ENCODE measurements at regions not wholly inside any gene's neighbourhood (a gene's known extent, or its start where the extent isn't known, plus 50 kb on each side); places are given as distances from the start of the nearest gene placed in this dataset.
"Not testable (repeated sequence)": the region's sequence is repeated elsewhere in the genome, so short reads cannot be mapped to it uniquely, and the experiment has no call there.

GRCh38 chr9:102941868-102942267, 53.3 kb upstream of the CYLC2 start:
- no peaks in the 10 kb centered on the region for H3K27me3 Mint-ChIP-seq
- H3K9me3 Mint-ChIP-seq: peaks cover 9% of the 10 kb centered on the region
- H3K36me3 Mint-ChIP-seq (ENCODE audit: low read depth): no peaks in the 10 kb centered on the region
- H3K4me1 Mint-ChIP-seq (ENCODE audit: low read depth): no peaks in the 10 kb centered on the region
- no peak overlapping the region for H3K27ac Mint-ChIP-seq
- no peak overlapping the region for H3K4me3 Mint-ChIP-seq

- Mint-ChIP-seq H3K36me3 (ENCODE audit: low read depth) (no peaks in the 10 kb centered on the region), H3K27ac (no peak overlapping the region), H3K4me1 (ENCODE audit: low read depth) (no peaks in the 10 kb centered on the region), H3K27me3 (no peaks in the 10 kb centered on the region), H3K4me3 (no peak overlapping the region), H3K9me3 (no peaks in the 10 kb centered on the region)
Measured at GRCh38 chr9:102922526-102922925, 72.6 kb upstream of the CYLC2 start.

- no peaks in the 10 kb centered on the region for H3K9me3 Mint-ChIP-seq
- H3K4me3 Mint-ChIP-seq: no peak overlapping the region
- no peaks in the 10 kb centered on the region for H3K4me1 Mint-ChIP-seq (ENCODE audit: low read depth)
- H3K27ac Mint-ChIP-seq: no peak overlapping the region
- H3K27me3 Mint-ChIP-seq: no peaks in the 10 kb centered on the region
- H3K36me3 Mint-ChIP-seq (ENCODE audit: low read depth): no peaks in the 10 kb centered on the region
Measured at GRCh38 chr9:102911185-102911584, 83.9 kb upstream of the CYLC2 start.

GRCh38 chr9:102905795-102906194, 89.3 kb upstream of the CYLC2 start:
- not testable (repeated sequence) for H3K36me3 Mint-ChIP-seq (ENCODE audit: low read depth); H3K27ac Mint-ChIP-seq; H3K27me3 Mint-ChIP-seq; H3K4me1 Mint-ChIP-seq (ENCODE audit: low read depth); H3K4me3 Mint-ChIP-seq
- peaks cover 13% of the 10 kb centered on the region for H3K9me3 Mint-ChIP-seq

- H3K4me1 Mint-ChIP-seq (ENCODE audit: low read depth): no peaks in the 10 kb centered on the region
- H3K36me3 Mint-ChIP-seq (ENCODE audit: low read depth): no peaks in the 10 kb centered on the region
- no peaks in the 10 kb centered on the region for H3K27me3 Mint-ChIP-seq
- peaks cover 10% of the 10 kb centered on the region for H3K9me3 Mint-ChIP-seq
- no peak overlapping the region for H3K27ac Mint-ChIP-seq
- H3K4me3 Mint-ChIP-seq: no peak overlapping the region
Measured at GRCh38 chr9:102892025-102892424, 103.1 kb upstream of the CYLC2 start.

GRCh38 chr9:102888747-102889146, 106.4 kb upstream of the CYLC2 start:
- H3K27ac Mint-ChIP-seq; H3K4me1 Mint-ChIP-seq (ENCODE audit: low read depth); H3K36me3 Mint-ChIP-seq (ENCODE audit: low read depth); H3K4me3 Mint-ChIP-seq; H3K27me3 Mint-ChIP-seq: not testable (repeated sequence)
- H3K9me3 Mint-ChIP-seq: peaks cover 10% of the 10 kb centered on the region

GRCh38 chr9:102875687-102876086, 119.4 kb upstream of the CYLC2 start:
- Mint-ChIP-seq H3K9me3 (peaks cover 11% of the 10 kb centered on the region), H3K4me1 (ENCODE audit: low read depth) (no peaks in the 10 kb centered on the region), H3K27ac (no peak overlapping the region), H3K36me3 (ENCODE audit: low read depth) (no peaks in the 10 kb centered on the region), H3K27me3 (no peaks in the 10 kb centered on the region), H3K4me3 (no peak overlapping the region)

- Mint-ChIP-seq H3K4me1 (ENCODE audit: low read depth) (no peaks in the 10 kb centered on the region), H3K9me3 (peaks cover 4% of the 10 kb centered on the region), H3K27me3 (no peaks in the 10 kb centered on the region), H3K36me3 (ENCODE audit: low read depth) (no peaks in the 10 kb centered on the region), H3K27ac (no peak overlapping the region), H3K4me3 (no peak overlapping the region)
Measured at GRCh38 chr9:102867488-102867887, 127.6 kb upstream of the CYLC2 start.

- Mint-ChIP-seq H3K36me3 (ENCODE audit: low read depth) (no peaks in the 10 kb centered on the region), H3K9me3 (peaks cover 7% of the 10 kb centered on the region), H3K27ac (no peak overlapping the region), H3K27me3 (no peaks in the 10 kb centered on the region), H3K4me1 (ENCODE audit: low read depth) (no peaks in the 10 kb centered on the region), H3K4me3 (no peak overlapping the region)
Measured at GRCh38 chr9:102862478-102862877, 132.7 kb upstream of the CYLC2 start.

DNA sequence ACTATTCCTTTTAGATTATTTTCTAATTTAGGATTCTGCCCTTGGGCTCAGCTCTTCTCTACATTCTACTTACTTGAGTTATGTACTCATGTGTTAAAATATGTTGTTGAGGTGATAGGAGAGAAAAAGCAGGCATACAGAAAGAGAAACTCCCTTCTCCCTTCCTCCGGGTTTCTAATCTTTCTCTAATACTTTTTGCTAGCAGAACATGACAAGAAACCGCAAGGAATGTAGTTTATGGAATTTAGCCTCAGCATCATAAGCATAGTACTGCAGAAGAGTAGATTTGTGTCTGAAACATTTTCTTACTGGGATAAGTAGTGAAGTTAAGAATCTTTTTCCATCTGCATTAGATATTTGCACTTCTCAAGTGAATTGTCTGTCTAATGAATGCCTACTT, 139.5 kb upstream of the CYLC2 start:
- Mint-ChIP-seq H3K36me3 (ENCODE audit: low read depth) (no peaks in the 10 kb centered on the region), H3K9me3 (peaks cover 3% of the 10 kb centered on the region), H3K4me3 (no peak overlapping the region), H3K4me1 (ENCODE audit: low read depth) (no peaks in the 10 kb centered on the region), H3K27me3 (no peaks in the 10 kb centered on the region), H3K27ac (no peak overlapping the region)

GRCh38 chr9:102845827-102846371, 149.2 kb upstream of the CYLC2 start:
- H3K27me3 Mint-ChIP-seq: no peaks in the 10 kb centered on the region
- no peak overlapping the region for H3K27ac Mint-ChIP-seq
- H3K9me3 Mint-ChIP-seq: peaks cover 11% of the 10 kb centered on the region

DNA sequence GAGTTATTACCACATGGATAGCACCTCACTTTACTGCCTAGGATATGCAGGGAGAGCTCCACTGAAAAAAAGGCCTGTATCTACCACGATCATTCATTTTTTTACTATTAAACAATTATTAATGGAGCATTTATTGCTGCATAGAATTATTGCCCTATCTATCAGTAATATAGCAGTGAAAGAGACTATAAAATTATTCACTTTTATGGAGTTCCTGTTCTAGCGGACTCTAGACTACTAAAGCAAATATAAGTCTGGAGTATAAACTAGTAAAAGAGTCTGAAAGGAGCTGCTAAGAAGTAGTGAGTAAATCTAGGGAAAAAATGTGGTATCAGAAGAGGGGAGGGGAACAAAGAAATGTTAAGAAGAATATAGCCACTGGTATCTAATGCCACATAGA, 150.4 kb upstream of the CYLC2 start:
- no peak overlapping the region for H3K27ac Mint-ChIP-seq
- no peak overlapping the region for H3K4me3 Mint-ChIP-seq
- H3K27me3 Mint-ChIP-seq: no peaks in the 10 kb centered on the region
- peaks cover 11% of the 10 kb centered on the region for H3K9me3 Mint-ChIP-seq
- no peaks in the 10 kb centered on the region for H3K4me1 Mint-ChIP-seq (ENCODE audit: low read depth)
- H3K36me3 Mint-ChIP-seq (ENCODE audit: low read depth): no peaks in the 10 kb centered on the region

More at GRCh38 chr9:102845827-102846371, 149.2 kb upstream of the CYLC2 start:
- Mint-ChIP-seq H3K4me3 (no peak overlapping the region), H3K36me3 (ENCODE audit: low read depth) (no peaks in the 10 kb centered on the region), H3K4me1 (ENCODE audit: low read depth) (no peaks in the 10 kb centered on the region)

- Mint-ChIP-seq H3K4me1 (ENCODE audit: low read depth) (no peaks in the 10 kb centered on the region), H3K4me3 (no peak overlapping the region), H3K36me3 (ENCODE audit: low read depth) (no peaks in the 10 kb centered on the region), H3K27ac (no peak overlapping the region), H3K9me3 (peaks cover 11% of the 10 kb centered on the region), H3K27me3 (no peaks in the 10 kb centered on the region)
Measured at GRCh38 chr9:102842423-102842822, 152.7 kb upstream of the CYLC2 start.

DNA sequence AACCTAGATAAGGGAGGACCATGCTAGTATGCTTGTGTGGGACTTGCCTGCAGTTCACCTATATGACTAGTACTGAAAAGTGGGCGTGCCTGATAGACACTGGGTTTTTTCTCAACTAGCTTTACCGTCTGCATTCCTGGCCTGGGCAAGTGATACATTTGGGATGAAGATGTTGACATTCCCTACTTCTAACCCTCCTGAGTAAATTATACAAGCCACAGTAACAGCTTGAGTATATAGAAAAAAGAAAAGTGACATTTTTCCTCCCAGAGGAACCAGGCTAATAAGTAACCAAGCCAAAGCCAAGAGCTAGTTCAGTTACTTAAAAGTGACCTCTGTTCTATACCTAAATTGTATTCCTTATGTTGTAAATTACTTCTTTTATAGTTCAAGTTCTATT, 153.8 kb upstream of the CYLC2 start:
- no peaks in the 10 kb centered on the region for H3K27me3 Mint-ChIP-seq
- H3K27ac Mint-ChIP-seq: no peak overlapping the region
- peaks cover 4% of the 10 kb centered on the region for H3K9me3 Mint-ChIP-seq
- no peak overlapping the region for H3K4me3 Mint-ChIP-seq
- H3K36me3 Mint-ChIP-seq (ENCODE audit: low read depth): no peaks in the 10 kb centered on the region
- no peaks in the 10 kb centered on the region for H3K4me1 Mint-ChIP-seq (ENCODE audit: low read depth)

DNA sequence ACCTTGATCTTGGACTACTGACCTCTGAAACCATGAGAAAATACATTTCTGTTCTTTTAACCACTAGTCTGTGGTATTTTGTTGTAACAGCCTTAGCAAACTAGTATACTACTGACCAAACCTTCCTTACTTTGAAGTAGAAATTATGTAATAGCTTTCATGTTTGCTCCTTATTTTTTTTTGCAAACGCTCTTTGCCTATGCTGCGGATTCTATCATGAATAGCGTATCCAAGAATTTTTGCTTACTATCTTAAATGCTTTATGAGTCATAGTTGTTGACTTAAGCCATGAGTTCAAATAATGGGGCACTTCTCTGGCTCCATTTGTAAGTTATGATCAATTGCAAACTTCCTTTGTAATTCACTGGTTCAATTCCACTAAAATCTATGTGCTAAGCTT, 154.8 kb upstream of the CYLC2 start:
- no peaks in the 10 kb centered on the region for H3K27me3 Mint-ChIP-seq
- H3K27ac Mint-ChIP-seq: no peak overlapping the region
- no peaks in the 10 kb centered on the region for H3K36me3 Mint-ChIP-seq (ENCODE audit: low read depth)
- H3K4me3 Mint-ChIP-seq: no peak overlapping the region
- peaks cover 4% of the 10 kb centered on the region for H3K9me3 Mint-ChIP-seq
- no peaks in the 10 kb centered on the region for H3K4me1 Mint-ChIP-seq (ENCODE audit: low read depth)

- H3K4me1 Mint-ChIP-seq (ENCODE audit: low read depth): no peaks in the 10 kb centered on the region
- no peak overlapping the region for H3K4me3 Mint-ChIP-seq
- no peaks in the 10 kb centered on the region for H3K36me3 Mint-ChIP-seq (ENCODE audit: low read depth)
- H3K27ac Mint-ChIP-seq: no peak overlapping the region
- H3K9me3 Mint-ChIP-seq: no peaks in the 10 kb centered on the region
- no peaks in the 10 kb centered on the region for H3K27me3 Mint-ChIP-seq
Measured at GRCh38 chr9:102832814-102833213, 162.3 kb upstream of the CYLC2 start.

All from stimulated activated naive CD8-positive, alpha-beta T cell treated with anti-CD3 and anti-CD28 coated beads, Interleukin-15, Interleukin-2, amounts not matched to agents 100 ng/mL and 50 ng/mL, for 24 hours (primary cell).